Neutrophil (primary cell): ENCODE measurements at regions not wholly inside any gene's neighbourhood (a gene's known extent, or its start where the extent isn't known, plus 50 kb on each side); places are given as distances from the start of the nearest gene placed in this dataset.

Experiments used
- H3K27ac ChIP-seq: fragments of 200-600 bp; sonication (generic); 2 replicates; pipeline ENCODE4 v1.5.1; 2016; ENCODE audit warnings: mild to moderate bottlenecking, moderate library complexity
- H3K27me3 ChIP-seq: fragments of 200-600 bp; sonication (generic); 2 replicates; pipeline ENCODE4 v1.6.0; 2016; ENCODE audit warnings: mild to moderate bottlenecking
- H3K36me3 ChIP-seq: fragments of 200-600 bp; sonication (generic); 2 replicates; pipeline ENCODE4 v1.5.1; 2017
- H3K4me1 ChIP-seq, 2 experiments: fragments of 200-600 bp in 1 of 2; sonication (generic) in 1 of 2; 1 replicate in 1 of 2; 2 replicates in 1 of 2; pipeline versions ENCODE4 v1.5.1 to v1.6.1; 2013 to 2016; ENCODE audit warnings: low read depth in 1 of 2, low read length in 1 of 2, mild to moderate bottlenecking in 1 of 2, moderate library complexity in 1 of 2; ENCODE audit not compliant: control insufficient read depth in 1 of 2, insufficient read depth in 1 of 2
- H3K4me3 ChIP-seq, 2 experiments: fragments of 200-600 bp in 1 of 2; sonication (generic) in 1 of 2; 1 replicate in 1 of 2; 2 replicates in 1 of 2; pipeline ENCODE4 v1.5.1; 2013 to 2016; ENCODE audit warnings: low read depth in 1 of 2, low read length in 1 of 2, mild to moderate bottlenecking in 1 of 2, moderate library complexity in 1 of 2
- H3K9me3 ChIP-seq: fragments of 200-600 bp; sonication (generic); 2 replicates; pipeline ENCODE4 v1.5.1; 2016
- CTCF ChIP-seq: fragments of 200-600 bp; sonication (generic); IDR thresholded peaks from 2 replicates; pipeline ENCODE4 v1.5.1; 2016; ENCODE audit warnings: antibody characterized with exemption

GRCh38 chr5:116739571-116739970 lies 164.9 kb upstream of the SEMA6A start:
- Histone ChIP-seq H3K4me3 (no peak overlapping the region), H3K27me3 (no peaks in the 10 kb centered on the region), H3K27ac (no peak overlapping the region), H3K9me3 (no peaks in the 10 kb centered on the region), H3K36me3 (no peaks in the 10 kb centered on the region), H3K4me1 (no peaks in the 10 kb centered on the region)
- TF ChIP-seq CTCF: no peak

GRCh38 chr5:116738615-116739261 lies 164.1 kb upstream of the SEMA6A start:
- H3K36me3 ChIP-seq: no peaks in the 10 kb centered on the region
- H3K9me3 ChIP-seq: no peaks in the 10 kb centered on the region
- no peak overlapping the region for H3K27ac ChIP-seq
- H3K27me3 ChIP-seq: no peaks in the 10 kb centered on the region
- no peak for TF ChIP-seq CTCF
- no peak overlapping the region for H3K4me3 ChIP-seq
- H3K4me1 ChIP-seq: no peaks in the 10 kb centered on the region

- no peak overlapping the region for H3K27ac ChIP-seq
- H3K4me3 ChIP-seq: no peak overlapping the region
- H3K9me3 ChIP-seq: no peaks in the 10 kb centered on the region
- no peaks in the 10 kb centered on the region for H3K27me3 ChIP-seq
- TF ChIP-seq CTCF: no peak
- H3K36me3 ChIP-seq: no peaks in the 10 kb centered on the region
- H3K4me1 ChIP-seq: no peaks in the 10 kb centered on the region
Observed at GRCh38 chr5:116738239-116738614, 163.6 kb upstream of the SEMA6A start.

GRCh38 chr5:116736671-116737070 lies 162.0 kb upstream of the SEMA6A start:
- H3K27ac ChIP-seq: no peak overlapping the region
- no peak for TF ChIP-seq CTCF
- no peaks in the 10 kb centered on the region for H3K36me3 ChIP-seq
- H3K4me3 ChIP-seq: no peak overlapping the region
- H3K4me1 ChIP-seq: no peaks in the 10 kb centered on the region
- no peaks in the 10 kb centered on the region for H3K9me3 ChIP-seq
- no peaks in the 10 kb centered on the region for H3K27me3 ChIP-seq

- no peak for TF ChIP-seq CTCF
- Histone ChIP-seq H3K4me3 (no peak overlapping the region), H3K27ac (no peak overlapping the region), H3K4me1 (no peaks in the 10 kb centered on the region), H3K9me3 (no peaks in the 10 kb centered on the region), H3K27me3 (no peaks in the 10 kb centered on the region), H3K36me3 (no peaks in the 10 kb centered on the region)
Observed at GRCh38 chr5:116733991-116734975, 159.7 kb upstream of the SEMA6A start.
